ENCODE measurements at regions not wholly inside any gene's neighbourhood (a gene's known extent, or its start where the extent isn't known, plus 50 kb on each side); places are given as distances from the start of the nearest gene placed in this dataset.

DNA sequence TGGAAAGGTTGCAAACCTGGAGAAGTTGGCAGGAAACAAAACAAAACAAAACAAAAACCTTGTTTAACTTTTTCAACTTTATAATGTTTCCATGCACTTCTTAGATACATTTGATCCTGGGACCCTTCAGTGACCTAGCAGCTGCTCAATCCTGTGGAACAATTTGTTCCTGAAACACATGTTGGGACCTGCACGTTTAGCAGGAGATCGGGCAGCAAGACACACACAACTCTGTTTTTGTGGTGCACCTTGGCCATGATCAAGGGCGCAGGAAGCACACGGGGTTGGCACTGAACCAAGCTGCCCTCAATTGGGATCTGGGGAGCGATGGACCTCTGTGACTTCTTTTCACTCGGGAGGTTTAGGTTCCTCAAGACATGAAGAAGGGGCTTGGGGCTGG, 268.7 kb downstream of the LOXHD1 start:
- no peak for DNase-seq

DNA sequence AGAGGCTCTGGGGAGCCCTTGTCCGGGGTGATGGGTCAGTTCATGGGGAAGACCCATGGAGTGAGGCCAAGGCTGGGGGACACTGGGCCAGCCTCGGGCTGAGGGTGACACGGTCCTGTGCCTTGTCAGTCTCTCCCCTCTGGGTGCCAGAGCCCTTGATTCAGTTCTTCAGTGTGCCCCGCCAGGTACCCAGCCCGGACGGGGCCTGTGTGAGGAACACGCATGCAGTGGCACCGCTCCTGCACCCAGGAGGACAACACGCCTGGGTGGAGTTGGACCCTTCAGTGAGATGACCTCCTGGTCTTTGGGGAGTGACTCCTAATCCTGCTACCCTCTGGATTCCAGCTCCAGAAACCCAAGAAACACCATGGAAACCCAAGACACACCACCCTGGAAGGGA, 264.4 kb downstream of the LOXHD1 start:
- no peak for DNase-seq

DNA sequence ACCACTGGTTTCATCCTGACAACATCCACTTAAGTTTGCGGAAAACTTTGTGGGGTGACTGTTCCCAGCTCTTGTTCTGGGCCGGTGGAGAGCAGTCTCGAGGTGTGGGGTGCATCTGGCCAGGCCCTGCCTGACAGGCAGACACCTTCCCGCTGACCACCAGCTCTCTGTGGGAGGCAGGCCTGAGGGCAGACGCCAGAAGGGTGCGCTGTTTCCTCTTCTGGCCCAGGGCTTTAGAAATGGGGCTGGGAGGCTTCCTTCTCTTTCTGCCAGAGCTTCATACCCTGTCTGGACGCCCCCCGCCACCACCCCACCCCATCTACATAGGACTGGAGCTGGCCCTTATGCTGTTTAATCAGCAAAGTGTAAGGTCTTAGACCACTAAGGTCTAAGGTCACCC, 263.8 kb downstream of the LOXHD1 start:
- no peak for DNase-seq

DNA sequence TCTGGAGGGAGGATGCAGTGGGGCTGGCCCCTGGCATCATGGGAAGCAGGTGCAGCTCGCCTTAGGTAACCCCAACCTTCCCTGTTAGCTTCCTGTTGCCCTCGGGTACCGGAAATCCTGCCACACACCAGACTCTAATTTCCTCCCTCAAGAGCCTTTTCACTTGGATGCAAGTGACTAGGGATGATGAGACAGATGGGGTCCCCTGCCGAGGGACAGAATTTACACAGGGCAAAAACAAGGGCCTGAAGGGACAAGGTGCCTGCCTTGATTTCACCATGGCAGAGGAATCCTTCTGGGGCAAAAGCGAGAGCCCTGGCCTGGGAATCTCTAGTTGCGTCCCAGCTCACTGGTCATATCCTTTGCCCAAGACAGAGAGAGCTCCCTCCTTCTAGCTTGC, 263.1 kb downstream of the LOXHD1 start:
- no peak for DNase-seq

DNA sequence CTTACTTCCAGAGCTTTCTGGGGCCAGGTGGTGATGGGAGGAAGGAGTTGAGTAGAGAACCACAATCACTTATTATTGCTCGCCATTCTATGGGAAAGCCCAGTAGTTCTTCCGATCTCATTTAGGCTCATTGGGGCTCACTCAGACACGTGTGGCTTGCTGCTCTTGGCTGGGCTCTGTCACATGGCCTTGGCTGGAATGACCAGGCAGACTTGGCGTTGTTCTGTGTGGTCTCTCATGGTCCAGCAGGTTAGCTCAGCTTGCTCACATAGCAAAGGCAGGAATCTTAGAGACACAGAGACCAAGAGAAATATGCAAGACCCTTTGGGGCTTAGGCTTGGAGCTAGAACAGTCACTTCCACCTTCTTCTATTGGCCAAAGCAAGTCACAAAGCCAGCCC, 261.2 kb downstream of the LOXHD1 start:
- no peak for DNase-seq

DNA sequence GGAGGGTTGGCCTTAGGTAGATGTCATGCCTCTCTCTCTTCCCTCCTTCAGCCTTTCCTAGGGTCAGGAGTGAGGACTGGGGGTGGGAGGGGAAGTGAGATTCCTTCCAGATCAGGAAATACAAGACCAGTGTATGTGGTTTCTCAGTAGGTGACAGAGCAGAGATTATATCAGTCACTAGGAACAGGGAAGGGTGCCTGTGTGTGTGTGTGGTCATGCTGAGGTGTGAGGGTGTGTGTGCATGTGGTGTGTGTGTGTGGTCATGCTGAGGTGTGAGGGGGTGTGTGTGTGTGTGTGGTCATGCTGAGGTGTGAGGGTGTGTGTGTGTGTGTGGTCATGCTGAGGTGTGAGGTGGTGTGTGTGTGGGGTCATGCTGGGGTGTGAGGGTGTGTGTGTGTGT, 259.8 kb downstream of the LOXHD1 start:
- DNase-seq, result no peak

DNA sequence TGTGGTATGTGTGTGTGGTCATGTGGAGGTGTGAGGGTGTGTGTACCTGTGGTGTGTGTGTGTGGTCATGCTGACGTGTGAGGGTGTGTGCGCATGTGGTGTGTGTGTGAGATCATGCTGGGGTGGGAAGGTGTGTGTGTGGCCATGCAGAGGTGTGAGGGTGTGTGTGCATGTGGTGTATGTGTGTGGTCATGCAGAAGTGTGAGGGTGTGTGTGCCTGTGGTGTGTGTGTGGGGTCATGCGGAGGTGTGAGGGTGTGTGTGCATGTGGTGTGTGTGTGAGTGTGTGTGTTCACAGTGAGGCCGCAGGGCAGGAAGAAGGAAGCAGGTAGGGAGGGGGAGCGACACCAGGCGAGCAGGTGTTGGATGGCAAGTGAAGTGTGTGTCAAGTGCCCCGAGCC, 259.0 kb downstream of the LOXHD1 start:
- peak; percentile 61 for DNase-seq

DNA sequence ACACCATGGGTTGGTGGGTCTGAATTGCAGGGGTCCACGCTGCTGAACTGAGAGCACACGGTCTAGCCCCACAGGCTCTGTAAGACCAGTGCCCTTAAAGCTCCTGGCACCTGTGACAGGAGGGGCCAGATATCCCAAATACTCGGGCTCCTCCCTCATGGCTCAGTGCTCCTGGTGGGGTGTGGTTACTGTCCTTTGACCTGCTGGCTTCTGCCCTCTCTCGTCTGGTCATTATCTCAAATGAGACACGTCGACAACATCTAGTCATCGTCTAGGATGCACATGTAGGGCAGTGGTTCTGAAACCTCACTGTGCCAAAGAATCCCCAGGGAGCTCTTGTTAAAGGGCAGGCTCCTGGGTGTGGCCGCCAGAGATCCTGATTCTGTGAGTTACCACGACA, 258.4 kb downstream of the LOXHD1 start:
- DNase-seq, result no peak

DNA sequence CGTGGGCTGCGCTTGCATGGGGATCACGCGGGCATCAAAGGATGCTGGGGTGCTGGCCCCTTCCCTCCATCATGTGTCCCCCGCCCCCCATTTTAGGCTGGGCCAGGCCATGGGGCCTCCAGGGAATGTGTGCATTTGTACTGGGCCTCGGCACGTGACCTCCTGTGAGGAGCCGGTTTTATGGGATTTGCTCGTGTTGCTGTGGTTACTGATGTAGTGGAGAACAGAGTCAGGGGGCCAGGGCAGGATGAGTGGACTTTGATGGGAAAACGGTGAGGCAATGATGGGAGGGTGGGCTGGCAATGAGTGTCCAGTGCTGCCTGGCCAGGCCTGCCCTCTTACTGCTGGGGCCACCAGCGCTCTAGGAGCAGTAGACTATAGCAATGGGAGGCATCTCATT, 257.7 kb downstream of the LOXHD1 start:
- no peak for DNase-seq

DNA sequence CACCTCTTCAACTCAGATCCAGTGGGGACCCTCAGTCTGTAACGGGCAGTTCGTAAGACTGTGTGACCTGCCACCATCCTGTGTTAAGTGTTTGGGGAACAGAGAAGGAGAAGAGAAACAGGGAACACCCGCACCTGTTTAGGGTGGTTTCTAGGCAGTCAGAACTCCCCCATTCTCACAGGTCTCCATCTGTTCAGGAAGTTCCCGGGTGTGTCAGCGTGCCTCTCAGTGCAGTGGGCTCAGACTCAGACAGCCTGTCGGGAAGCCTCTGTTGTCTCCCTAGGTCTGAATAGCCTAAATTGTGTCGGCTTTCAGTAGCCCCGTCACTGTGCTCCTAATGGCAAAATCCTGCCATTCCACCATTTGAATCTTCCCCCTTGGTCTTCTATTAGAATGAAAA, 256.6 kb downstream of the LOXHD1 start:
- DNase-seq, result peak; percentile 11

DNA sequence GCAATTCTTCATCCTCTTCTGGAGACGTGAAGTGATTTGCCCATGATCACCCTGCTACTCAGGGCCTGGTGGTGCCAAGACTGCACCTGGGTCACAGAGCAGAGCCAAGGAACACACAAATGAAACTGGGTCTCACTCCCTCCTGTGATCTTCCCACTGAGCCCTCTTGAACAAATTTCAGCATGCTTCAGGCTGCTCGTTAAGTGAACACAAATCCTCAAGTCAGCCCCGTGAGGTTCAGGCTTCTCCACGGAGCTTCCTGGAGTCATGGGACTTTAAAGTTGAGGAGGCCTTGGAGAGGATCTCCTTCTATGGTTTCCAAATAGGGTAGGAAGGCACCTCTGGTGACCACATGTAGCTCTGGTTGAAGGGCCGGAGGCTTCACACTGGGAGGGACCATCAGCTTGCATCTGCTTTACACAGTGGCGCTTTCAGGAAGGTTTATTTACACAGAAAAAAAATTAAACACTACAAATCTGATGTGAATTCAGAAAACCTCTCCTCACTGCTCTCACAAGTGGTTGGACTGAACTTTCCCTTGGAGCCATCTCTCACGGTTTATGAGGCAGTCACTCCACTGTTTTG, 255.4 kb downstream of the LOXHD1 start:
- peak; percentile 88 for DNase-seq

DNA sequence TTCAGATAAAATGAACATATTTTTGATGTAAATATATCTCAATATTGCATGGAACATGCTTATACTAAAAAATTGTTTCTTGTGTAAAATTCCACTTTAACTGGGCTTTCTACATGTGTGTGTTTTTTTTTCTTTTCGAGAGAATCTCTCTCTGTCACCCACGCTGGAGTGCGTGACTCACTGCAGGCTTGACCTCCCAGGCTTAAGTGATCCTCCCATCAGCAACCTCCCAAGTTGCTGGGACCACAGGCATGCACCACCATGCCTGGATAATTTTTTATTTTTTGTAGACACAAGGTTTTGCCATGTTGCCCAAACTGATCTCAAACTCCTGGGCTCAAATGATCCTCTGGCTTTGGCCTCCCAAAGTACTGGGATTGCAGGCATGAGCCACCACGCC, 254.6 kb downstream of the LOXHD1 start:
- DNase-seq, result no peak

DNA sequence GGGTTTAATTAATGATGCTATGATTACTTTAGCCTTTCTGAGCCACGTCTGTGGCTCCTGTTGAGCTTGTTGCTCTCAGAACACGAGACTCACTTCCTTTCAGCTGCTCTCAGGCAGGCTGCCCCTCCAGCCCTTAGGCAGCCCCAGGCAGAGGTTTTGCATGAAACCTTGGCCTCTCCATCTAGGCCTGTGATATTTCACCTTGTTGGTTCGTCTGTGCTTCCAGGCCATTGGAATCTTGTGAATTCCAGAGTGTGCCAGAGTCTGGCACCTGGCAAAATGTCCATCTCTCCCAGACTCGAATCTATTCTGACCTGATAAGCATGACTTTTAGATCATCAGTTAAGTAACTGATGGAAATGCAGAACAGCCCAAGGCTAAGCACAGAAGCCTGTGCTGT, 254.1 kb downstream of the LOXHD1 start:
- no peak for DNase-seq

DNA sequence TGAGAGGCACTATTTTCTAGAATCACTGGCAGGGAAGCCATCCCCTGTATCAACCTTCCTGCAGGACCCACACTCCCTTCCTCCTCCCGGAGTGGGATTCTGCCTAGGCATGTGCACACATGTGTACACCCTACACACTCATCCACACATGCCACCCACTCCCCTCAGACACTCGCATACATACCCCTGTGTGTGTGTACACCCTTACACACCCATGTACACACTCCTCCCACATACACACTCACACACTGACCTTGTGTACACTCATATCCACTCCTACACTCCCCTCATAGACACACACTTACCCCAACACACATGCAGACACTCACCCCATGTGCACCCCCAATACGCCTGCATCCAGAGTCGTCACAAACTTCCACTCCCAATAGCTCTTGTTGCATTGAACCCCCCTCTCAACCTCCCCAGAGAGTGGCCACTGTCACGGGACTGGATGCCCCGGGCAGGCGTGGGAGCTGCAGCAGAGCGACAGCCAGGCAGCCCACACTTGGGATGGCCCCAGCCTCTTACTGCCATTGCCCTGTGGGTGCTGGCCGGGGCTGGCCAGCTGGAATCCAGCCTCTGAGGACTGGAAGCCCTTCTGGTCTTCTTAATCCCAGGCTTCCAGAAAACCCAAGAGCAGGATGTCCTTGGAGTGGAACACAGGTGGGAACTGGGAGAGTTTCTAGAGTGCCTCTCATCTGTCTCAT, 251.0 kb downstream of the LOXHD1 start:
- no peak for DNase-seq

DNA sequence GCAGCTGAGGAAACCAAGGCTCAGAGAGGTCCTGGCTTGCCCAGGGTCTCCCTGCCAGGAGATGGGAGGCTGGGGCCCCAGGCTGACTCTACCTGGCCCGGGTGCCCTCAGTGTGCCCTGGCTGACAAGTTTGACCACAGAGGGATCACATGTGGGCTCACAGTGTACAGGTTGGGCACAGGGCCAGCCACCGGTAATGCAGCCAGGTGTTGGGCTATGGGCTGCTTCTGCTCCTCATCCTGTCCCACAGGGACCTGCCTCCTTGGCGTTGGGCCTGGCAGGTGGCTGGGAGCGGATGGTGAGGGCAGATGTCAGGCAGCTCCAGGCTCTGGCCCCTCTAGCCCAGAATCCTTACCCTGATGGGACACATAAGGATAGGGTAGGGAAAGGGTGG, 250.5 kb downstream of the LOXHD1 start:
- peak; percentile 78 for DNase-seq

DNA sequence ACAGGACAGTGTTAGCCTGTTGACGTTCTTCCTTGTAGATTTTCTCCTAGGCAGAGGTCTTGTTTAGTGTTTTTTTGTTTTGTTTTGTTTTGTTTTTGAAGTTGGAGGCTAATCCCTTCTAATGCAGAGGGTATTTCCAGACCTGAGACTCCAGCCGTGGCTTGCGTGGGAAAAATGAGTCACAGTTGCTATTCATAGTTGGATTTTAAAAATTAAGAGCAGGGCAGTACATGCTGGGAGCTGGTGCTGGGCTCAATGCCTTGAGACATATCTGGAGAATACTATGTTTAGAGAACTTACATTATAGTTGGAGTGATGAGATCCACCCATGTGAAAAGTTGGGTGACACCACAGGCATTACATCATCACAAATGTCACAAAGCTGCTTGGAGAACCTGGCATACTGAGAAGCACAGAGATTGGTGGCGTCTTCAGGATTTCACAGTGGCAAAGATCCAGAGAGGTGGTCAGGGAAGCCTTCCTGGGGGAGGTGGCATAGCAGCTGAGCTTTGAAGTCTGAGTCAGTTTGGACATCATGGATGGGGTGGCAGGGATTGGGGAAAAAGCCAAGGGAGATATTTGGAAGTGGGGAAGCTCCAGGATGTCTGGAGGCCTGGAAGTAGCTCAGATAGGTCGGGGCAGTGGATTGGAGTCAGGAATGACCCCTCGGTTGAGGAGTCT, 249.4 kb downstream of the LOXHD1 start:
- no peak for DNase-seq

DNA sequence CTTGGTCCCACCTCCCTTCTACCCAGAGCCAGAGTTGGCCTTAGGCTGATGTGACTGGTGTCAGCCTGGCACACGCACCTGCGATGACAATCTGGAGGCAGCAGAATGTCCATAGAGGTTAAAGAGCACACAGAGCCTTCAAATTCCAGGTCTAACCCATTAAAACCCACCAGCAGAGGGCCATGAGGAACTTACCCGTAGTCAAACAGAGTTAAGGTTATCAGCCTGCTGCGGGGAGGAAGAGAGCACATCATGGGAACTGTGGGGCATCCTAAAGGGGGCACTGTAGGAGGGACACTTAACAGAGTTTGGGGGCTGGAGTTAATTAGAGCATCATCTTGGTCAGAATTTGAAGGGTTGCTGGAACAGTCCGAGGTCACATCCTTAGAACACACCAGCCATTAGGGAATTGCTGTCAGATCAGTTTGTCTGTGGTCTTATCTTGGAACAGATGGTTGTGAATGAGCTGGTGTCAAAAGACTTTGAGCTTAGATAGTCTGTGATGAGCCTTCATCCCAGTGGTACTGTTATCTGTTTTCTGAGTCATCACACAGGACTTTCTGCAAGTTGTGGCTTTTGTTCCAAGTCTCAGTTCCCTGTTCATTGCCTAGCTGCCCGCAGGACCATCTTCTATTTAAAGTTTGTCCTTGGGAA, 248.6 kb downstream of the LOXHD1 start:
- DNase-seq, result no peak

DNA sequence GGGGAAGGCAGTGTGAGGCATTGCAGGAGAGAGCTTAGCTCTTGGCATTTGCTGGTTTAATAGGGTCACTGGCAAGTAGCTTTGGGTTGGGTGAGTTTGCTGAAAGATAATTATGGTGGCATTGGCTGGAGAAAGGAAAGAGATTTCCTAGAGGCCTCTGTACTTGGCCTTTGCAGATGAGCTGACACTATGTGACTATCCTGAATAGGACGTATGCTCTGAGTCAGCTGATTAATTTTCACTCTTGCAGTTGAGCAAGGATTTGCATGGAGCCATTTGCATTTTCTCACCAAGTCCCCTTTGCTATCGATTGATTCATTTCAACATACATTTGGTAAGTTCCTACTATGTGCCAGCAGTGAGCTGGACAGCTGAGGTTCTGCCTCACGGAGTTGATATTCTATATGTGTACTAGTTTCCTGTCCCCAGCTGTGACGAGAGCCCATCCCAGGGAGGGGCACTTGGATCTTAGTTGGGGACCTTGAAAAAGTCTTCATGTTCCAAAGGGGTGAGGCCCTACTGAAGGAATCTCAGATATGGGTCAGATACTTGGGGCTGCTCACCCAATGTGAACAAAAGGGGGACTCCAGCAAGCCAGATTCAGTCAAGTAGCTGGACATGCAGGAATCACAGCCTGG, 245.7 kb downstream of the LOXHD1 start:
- peak; percentile 56 for DNase-seq

DNA sequence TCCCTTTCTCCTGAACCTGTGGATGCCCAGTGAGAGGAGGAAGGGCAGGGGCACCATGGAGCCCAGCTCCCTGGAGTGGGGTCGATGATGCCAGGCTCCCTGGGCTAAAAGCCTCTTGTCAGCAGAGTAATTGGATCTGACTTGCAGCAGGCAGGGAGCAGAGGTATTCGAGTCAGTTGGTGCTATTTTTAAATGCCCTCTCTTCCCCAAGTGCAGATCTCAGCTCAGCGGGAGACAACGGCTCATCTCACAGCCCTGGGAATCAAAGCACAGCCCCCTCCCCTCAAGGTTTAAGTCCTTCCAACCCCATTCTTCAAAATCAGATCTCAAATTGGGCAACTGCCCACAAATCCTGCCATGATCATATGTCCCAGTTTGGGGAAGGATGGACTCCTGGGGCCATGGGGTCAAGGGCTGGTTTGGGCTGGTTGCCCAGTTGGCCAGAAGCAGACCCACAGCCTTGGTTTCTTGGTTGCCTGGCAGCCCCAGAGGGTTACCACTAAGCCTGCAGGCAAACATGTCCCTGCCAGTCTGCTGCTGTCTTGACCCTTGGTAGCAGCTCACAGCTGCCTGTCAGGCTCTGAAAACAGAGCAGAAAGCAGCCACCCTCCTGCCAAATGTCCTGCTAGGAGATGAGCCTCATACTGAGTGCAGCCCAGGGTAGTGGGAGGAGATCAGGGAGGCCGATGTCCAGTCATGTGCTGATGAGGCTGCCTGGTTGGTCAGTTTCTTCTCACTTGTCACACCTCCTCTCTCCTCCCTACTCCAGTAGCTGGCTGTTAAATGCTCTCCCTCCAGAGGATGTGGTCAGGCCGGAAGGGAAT, 244.9 kb downstream of the LOXHD1 start:
- peak; percentile 81 for DNase-seq

DNA sequence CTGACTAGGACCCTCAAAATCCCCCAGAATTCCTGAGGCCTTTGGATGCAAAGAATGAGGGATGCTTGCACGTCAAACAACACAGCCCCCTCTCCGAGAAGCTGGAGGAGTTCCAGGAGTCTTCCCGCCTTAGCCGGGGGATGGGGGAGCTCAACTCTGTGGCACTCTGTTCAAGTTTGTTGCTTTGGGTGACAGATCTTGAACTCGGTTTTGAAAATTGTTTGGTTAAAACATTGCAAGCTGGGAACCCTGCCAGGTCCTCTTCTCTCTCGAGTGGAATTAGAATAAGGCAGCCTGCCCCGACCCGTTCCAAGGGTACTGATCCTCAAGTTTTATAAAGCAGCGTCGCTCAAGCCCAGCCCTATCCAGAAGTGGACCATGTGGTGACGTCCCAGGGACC, 244.1 kb downstream of the LOXHD1 start:
- peak; percentile 97 for DNase-seq

DNA sequence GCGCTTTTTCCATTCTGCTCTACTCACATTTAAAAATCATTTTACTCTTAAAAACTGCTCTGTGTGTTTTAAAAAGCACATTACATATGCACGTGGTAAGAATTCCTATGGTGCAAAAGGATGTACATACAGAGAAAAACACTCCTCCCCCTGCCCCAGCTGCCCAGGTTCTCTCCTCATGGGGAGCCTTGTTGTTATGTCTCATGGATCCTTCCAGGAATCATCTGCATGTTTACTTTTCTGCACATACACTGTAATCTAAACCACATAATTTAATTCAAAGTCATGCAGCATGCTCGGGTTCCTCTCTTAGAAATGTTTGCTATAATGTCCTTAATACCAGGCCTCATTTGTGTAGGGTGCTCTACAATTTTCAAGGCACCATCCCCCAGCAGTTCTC, 243.3 kb downstream of the LOXHD1 start:
- DNase-seq, result peak; percentile 71

DNA sequence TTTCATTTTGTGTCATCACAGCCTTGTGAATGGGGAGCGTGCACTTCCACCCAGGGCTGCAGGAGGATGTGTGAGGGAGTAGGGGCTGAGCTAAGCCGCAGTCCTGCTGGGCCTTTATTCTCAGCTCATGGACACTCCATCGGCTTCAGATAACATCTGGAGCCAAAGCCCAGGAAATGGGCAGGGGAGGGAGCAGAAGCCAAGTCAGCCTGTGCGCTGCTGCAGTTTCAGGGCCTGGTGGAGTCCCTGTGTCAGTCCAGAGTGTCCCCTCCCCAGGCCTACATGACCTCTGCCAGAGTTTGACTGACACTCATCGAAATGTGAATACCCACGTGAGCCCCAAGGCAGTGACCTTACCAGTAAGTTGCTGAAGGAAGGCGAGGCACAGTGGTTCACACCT, 242.2 kb downstream of the LOXHD1 start:
- no peak for DNase-seq

Measured in DMS79 treated with DMSO at 0.1 percent for 48 hours (cell line).